Astrocyte of the spinal cord (primary cell): ENCODE measurements at regions not wholly inside any gene's neighbourhood (a gene's known extent, or its start where the extent isn't known, plus 50 kb on each side); places are given as distances from the start of the nearest gene placed in this dataset.

Source experiments
- DNase-seq: peaks from one replicate; pipeline ENCODE4 v3.0.0; 2011; ENCODE audit warnings: low read depth, low spot score
- H3K4me3 ChIP-seq: 2 replicates; pipeline ENCODE4 v1.5.1; 2011; ENCODE audit warnings: low read depth, mild to moderate bottlenecking, low read length, moderate library complexity
- CTCF ChIP-seq: IDR thresholded peaks from 2 replicates; pipeline ENCODE4 v1.5.1; 2012; ENCODE audit warnings: low read depth, mild to moderate bottlenecking, low read length, inconsistent platforms
- in situ Hi-C: cut with HindIII; loops from 2 replicates; pipeline ENCODE4 v1.10.0; 2017; ENCODE audit warnings: low sequenced_read_pairs

GRCh38 chr9:74322661-74323314, 174.3 kb upstream of the RORB start:
- no peak for TF ChIP-seq CTCF
- in situ Hi-C loops: no loop called here
- no peak overlapping the region for H3K4me3 ChIP-seq
- no peak for DNase-seq

GRCh38 chr9:74330487-74331214, 166.5 kb upstream of the RORB start:
- H3K4me3 ChIP-seq: no peak overlapping the region
- in situ Hi-C loops: no loop called here
- no peak for DNase-seq
- no peak for TF ChIP-seq CTCF

GRCh38 chr9:74331607-74332006, 165.5 kb upstream of the RORB start:
- no peak for DNase-seq
- no peak for TF ChIP-seq CTCF
- H3K4me3 ChIP-seq: no peak overlapping the region
- in situ Hi-C loops: no loop called here

- no peak for TF ChIP-seq CTCF
- in situ Hi-C loops: no loop called here
- no peak for DNase-seq
- no peak overlapping the region for H3K4me3 ChIP-seq
These were observed 163.6 kb upstream of the RORB start for GRCh38 chr9:74333384-74334032.

- in situ Hi-C loops: no loop called here
These were observed 162.9 kb upstream of the RORB start for GRCh38 chr9:74334271-74334670.

GRCh38 chr9:74336161-74336560, 161.0 kb upstream of the RORB start:
- no peak overlapping the region for H3K4me3 ChIP-seq
- TF ChIP-seq CTCF: no peak
- no peak for DNase-seq
- in situ Hi-C loops: no loop called here

More at GRCh38 chr9:74334271-74334670, 162.9 kb upstream of the RORB start:
- no peak overlapping the region for H3K4me3 ChIP-seq
- DNase-seq: no peak
- no peak for TF ChIP-seq CTCF
